ENCODE measurements at regions not wholly inside any gene's neighbourhood (a gene's known extent, or its start where the extent isn't known, plus 50 kb on each side); places are given as distances from the start of the nearest gene placed in this dataset.

- Histone ChIP-seq H3K36me3 (replicated peaks) (no peaks in the 10 kb centered on the region), H3K27me3 (replicated peaks) (no peaks in the 10 kb centered on the region), H3K4me3 (ENCODE audit: low read depth, low read length) (no peak overlapping the region), H3K27ac (no peak overlapping the region)
- TF ChIP-seq, protein P1, sequence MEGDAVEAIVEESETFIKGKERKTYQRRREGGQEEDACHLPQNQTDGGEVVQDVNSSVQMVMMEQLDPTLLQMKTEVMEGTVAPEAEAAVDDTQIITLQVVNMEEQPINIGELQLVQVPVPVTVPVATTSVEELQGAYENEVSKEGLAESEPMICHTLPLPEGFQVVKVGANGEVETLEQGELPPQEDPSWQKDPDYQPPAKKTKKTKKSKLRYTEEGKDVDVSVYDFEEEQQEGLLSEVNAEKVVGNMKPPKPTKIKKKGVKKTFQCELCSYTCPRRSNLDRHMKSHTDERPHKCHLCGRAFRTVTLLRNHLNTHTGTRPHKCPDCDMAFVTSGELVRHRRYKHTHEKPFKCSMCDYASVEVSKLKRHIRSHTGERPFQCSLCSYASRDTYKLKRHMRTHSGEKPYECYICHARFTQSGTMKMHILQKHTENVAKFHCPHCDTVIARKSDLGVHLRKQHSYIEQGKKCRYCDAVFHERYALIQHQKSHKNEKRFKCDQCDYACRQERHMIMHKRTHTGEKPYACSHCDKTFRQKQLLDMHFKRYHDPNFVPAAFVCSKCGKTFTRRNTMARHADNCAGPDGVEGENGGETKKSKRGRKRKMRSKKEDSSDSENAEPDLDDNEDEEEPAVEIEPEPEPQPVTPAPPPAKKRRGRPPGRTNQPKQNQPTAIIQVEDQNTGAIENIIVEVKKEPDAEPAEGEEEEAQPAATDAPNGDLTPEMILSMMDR (IDR thresholded peaks at IDR 0.05; ENCODE audit: low read depth, low read length, missing control alignments), result no peak
- DNase-seq, result no peak
- in situ Hi-C loops (cut with HindIII; ENCODE audit: low pct_ligation_motif_present, low sequenced_read_pairs), result no loop called here
Measured at GRCh38 chr18:44514106-44514505, 166.6 kb upstream of the SETBP1 start.

DNA sequence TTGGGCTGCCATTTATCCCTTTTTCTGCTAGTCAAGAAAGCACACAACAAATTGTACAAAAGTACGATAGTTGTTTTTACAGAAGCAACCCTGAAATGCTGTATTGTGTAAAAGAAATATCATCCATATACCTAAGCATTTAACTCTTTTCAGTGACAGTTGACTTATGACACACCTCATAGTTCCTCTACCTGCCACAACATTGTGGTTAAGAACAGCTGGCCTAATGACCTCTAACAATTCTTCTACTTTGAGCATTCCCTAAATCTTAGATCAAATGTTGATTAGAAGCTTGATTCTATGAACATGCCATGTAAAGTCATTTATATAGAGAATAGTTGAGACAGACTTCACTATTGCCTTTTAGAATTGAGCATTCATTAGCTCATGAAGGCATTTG lies 165.9 kb upstream of the SETBP1 start:
- H3K27me3 ChIP-seq (replicated peaks), result no peaks in the 10 kb centered on the region
- in situ Hi-C loops (cut with HindIII; ENCODE audit: low pct_ligation_motif_present, low sequenced_read_pairs), result no loop called here
- TF ChIP-seq, protein P1 (IDR thresholded peaks at IDR 0.05; ENCODE audit: low read depth, low read length, missing control alignments), result no peak
- DNase-seq, result no peak
- H3K36me3 ChIP-seq (replicated peaks), result no peaks in the 10 kb centered on the region
- no peak overlapping the region for H3K4me3 ChIP-seq (ENCODE audit: low read depth, low read length)
- H3K27ac ChIP-seq, result no peak overlapping the region

DNA sequence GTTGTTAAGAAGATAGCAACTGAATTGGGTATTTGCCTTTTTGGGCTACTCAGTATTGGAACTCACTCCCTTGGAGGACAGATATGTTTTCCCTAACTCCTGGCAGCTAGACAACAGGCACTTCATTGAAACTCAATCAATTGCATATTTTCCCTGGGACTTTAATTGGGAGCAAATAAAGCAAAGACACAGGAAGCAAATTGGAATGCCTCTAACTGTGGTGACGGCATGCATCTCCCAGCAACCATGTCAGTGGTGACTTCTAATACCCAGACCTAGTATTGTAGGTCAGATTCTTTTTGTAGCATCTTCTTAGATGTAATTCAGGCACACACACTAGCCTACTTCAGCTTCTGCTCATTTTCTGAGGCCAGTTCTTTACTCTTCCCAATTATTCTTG lies 164.2 kb upstream of the SETBP1 start:
- H3K36me3 ChIP-seq (replicated peaks), result no peaks in the 10 kb centered on the region
- H3K4me3 ChIP-seq (ENCODE audit: low read depth, low read length), result no peak overlapping the region
- no peak for DNase-seq
- TF ChIP-seq, protein P1 (IDR thresholded peaks at IDR 0.05; ENCODE audit: low read depth, low read length, missing control alignments), result no peak
- H3K27ac ChIP-seq, result no peak overlapping the region
- H3K27me3 ChIP-seq (replicated peaks), result no peaks in the 10 kb centered on the region
- in situ Hi-C loops (cut with HindIII; ENCODE audit: low pct_ligation_motif_present, low sequenced_read_pairs), result no loop called here

DNA sequence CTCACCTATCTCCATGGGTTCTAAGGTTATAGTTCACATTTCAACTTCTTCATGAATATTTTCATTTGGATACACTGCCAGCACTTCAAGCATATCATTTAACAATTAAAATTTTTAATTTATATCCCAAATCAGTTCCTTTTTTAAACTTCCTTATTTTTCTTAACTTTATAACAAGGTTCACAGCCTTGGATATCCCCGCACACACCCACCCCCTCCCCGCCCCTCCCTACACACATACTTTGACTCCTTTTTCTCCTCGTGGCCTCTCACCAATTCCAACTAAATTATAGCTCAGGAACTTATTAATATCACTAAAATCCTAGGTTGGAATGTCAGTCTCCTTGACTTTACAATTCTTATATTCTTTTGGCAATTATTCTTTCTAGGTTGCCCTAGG lies 163.6 kb upstream of the SETBP1 start:
- TF ChIP-seq, protein P1 (IDR thresholded peaks at IDR 0.05; ENCODE audit: low read depth, low read length, missing control alignments), result no peak
- Histone ChIP-seq H3K27me3 (replicated peaks) (no peaks in the 10 kb centered on the region), H3K27ac (no peak overlapping the region), H3K4me3 (ENCODE audit: low read depth, low read length) (no peak overlapping the region), H3K36me3 (replicated peaks) (no peaks in the 10 kb centered on the region)
- in situ Hi-C loops (cut with HindIII; ENCODE audit: low pct_ligation_motif_present, low sequenced_read_pairs), result no loop called here
- no peak for DNase-seq

DNA sequence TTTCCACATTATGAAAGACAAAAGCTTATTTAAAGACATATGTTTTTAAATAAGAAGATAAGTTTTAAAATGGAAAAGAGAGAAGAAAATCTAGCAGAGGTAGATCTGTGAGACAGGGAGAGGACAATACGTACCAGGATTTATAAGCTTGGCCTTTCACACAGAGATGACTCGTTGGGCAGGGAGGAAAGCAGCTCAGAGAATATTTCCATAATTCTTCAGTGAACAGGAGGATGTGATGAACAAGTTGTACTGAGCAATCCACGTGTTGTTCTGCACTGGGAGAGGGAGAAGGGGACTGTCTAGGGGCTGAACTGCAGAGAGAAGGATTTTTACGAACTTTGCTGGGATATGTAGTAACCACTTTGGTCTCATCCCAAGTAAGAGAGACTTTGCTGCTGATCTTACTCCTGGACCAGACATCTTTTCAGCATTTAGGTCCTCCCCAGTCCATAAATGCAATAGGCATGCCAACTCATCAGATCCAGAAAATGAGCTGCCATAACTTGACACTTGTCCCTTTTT lies 162.5 kb upstream of the SETBP1 start:
- Histone ChIP-seq H3K36me3 (replicated peaks) (no peaks in the 10 kb centered on the region), H3K4me3 (ENCODE audit: low read depth, low read length) (no peak overlapping the region), H3K27ac (no peak overlapping the region), H3K27me3 (replicated peaks) (no peaks in the 10 kb centered on the region)
- no peak for DNase-seq
- in situ Hi-C loops (cut with HindIII; ENCODE audit: low pct_ligation_motif_present, low sequenced_read_pairs), result no loop called here
- TF ChIP-seq, protein P1 (IDR thresholded peaks at IDR 0.05; ENCODE audit: low read depth, low read length, missing control alignments), result no peak

DNA sequence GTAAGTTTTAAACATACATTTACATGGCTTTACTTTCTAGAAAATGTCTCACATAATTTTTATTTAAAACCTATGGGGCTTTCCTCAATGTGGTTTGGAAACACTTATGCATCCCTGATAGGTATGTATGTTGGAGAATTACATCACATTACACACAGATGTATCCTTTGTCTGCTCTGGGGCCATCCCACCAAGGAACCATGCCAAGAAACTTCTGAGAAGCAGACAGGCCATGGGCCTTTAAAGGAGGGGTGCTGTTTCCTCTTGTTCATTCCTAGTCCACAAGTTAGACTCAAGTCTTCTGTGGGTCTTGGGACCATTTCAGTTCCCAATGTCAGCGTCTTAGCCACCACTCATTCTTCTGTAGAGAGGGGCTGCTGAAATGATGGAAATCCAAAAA lies 162.0 kb upstream of the SETBP1 start:
- Histone ChIP-seq H3K27ac (no peak overlapping the region), H3K36me3 (replicated peaks) (no peaks in the 10 kb centered on the region), H3K27me3 (replicated peaks) (no peaks in the 10 kb centered on the region), H3K4me3 (ENCODE audit: low read depth, low read length) (no peak overlapping the region)
- DNase-seq, result no peak
- in situ Hi-C loops (cut with HindIII; ENCODE audit: low pct_ligation_motif_present, low sequenced_read_pairs), result no loop called here
- TF ChIP-seq, protein P1 (IDR thresholded peaks at IDR 0.05; ENCODE audit: low read depth, low read length, missing control alignments), result no peak

Data from brain microvascular endothelial cell (primary cell).